NCI-H510A (cell line): ENCODE measurements at regions not wholly inside any gene's neighbourhood (a gene's known extent, or its start where the extent isn't known, plus 50 kb on each side); places are given as distances from the start of the nearest gene placed in this dataset.
"Not testable (repeated sequence)": the region's sequence is repeated elsewhere in the genome, so short reads cannot be mapped to it uniquely, and the experiment has no call there.

Source experiments
- DNase-seq: peaks from one replicate; lab custom pipeline; 2025; lab: John Stamatoyannopoulos, UW

DNA sequence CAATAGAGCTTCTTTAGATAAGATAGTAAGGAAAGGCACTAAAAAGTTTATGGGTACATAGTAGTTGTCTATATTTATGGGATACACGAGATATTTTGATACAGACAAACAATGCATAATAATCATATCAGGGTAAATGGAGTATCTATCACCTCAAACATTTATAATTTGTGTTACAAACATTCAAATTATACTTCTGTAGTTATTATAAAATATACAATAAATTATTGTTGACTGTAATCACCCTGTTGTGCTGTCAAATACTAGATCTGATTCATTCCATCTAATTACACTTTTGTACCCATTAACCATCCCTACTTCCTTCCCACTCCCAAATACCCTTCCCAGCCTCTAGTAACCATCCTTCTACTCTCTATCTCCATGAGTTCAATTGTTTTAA, 179.7 kb downstream of the FOXG1 start:
- DNase-seq: no peak

GRCh38 chr14:28949503-28949902, 182.9 kb downstream of the FOXG1 start:
- no peak for DNase-seq

- DNase-seq: no peak
These were observed 185.6 kb downstream of the FOXG1 start for GRCh38 chr14:28952161-28952560.

DNA sequence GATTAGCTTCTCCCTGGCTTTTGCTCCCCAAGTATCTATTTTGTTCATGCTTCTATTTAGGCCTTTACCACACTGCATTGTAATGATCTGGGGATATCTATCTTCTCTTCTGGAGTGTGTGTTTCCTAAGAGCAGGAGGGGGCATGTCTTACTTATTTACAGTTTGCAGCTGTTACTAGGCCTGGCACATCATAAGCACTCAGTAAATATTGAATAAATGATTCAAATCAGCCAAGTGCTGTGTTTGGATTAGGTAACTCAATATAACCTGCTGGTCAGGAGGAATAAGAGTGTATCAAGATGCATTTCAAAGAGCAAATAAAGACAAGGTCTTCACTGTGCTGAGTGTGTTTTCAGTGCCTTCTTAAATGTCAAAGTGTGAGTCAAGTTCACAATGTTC, 186.1 kb downstream of the FOXG1 start:
- peak; percentile 39 for DNase-seq

DNA sequence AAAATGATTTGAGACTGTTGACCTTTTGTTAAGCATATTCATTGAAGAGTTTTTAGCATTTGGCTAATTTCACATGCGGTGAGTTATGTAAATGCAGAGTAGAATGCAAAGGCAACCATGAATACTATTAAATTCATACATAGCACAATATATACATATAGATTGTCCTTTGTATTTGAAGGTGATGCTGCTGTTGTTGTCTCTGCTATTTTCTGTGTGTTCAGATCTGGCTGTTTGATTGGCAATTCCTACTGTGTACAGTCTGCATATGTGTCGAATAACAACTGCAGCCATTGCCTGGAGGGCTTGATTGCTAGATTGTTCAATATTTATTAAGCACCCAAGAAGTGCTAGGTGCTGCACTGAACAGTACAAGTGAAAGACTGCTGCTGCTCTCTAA, 187.4 kb downstream of the FOXG1 start:
- DNase-seq: no peak

GRCh38 chr14:28966416-28967233, 200.0 kb downstream of the FOXG1 start:
- no peak for DNase-seq

GRCh38 chr14:28975084-28975483, 208.5 kb downstream of the FOXG1 start:
- no peak for DNase-seq

DNA sequence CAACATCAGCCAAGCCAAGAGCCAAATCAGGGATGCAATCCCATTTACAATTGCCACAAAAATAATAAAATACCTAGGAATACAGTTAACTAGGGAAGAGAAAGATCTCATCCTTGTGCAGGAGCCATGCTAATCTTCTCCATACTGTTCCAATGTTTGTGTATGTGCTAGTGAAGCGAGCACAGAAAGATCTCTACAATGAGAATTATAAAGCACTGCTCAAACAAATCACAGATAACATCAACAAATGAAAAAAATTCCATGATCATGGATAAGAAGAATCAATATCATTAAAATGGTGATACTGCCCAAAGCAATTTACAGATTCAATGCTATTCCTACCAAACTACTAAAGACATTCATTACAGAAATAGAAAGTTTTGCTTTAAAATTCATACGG, 215.6 kb downstream of the FOXG1 start:
- no peak for DNase-seq

DNA sequence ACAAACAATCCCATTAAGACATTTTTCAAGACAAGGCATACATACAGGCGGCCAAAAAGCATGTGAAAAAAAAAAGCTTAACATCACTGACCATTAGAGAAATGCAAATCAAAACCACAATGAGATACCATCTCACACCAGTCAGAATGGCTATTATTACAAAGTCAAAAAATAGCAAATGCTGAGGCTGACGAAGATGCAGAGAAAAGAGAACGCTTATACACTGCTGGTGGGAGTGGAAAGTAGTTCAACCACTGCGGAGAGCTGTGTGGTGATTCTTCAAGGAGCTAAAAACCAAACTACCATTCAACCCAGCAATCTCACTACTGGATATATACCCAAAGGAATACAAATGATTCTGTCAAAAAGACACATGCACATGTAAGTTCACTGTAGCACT, 216.7 kb downstream of the FOXG1 start:
- no peak for DNase-seq

DNA sequence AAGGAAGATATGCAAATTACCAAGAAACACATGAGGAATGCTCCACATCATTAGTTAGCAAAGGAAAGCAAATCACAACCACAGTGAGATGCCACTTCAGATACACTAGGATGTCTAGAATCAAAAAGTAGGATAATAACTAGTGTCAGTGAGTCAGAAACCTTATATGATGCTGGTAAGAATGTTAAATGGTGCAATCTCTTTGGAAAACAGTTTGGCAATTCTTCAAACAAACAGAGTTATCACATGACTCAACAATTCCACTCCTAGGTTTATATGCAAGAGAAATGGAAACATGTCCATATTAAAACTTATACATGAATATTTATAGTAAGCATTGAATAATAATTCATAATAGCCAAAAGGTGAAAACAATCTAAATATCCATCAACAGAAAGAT, 220.9 kb downstream of the FOXG1 start:
- DNase-seq: no peak

- DNase-seq: not testable (repeated sequence)
These were observed 230.6 kb downstream of the FOXG1 start for GRCh38 chr14:28997196-28997595.

GRCh38 chr14:28999656-29000055, 233.1 kb downstream of the FOXG1 start:
- no peak for DNase-seq

- DNase-seq: no peak
These were observed 239.1 kb downstream of the FOXG1 start for GRCh38 chr14:29005647-29006046.

DNA sequence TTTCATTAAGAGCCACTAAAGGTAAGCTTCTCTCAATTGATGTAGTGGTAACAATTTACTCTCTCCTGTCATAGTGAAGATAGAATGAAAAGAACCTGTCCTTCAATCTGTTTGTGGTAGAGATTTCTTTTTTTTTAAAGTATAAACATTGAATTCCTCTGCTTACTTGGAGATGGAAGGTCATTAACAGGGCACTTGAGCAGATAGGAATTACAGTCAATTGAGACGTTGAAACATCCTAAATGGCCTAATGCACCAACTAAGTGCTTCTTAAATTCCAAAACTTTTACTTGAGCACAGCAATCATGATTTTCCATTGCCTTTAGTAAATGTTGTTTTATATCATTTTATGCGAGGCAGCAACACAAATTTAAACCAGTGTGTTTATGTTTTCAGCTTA, 241.4 kb downstream of the FOXG1 start:
- DNase-seq: no peak

- no peak for DNase-seq
These were observed 249.7 kb downstream of the FOXG1 start for GRCh38 chr14:29016050-29016900.

GRCh38 chr14:29023505-29023904, 256.9 kb downstream of the FOXG1 start:
- not testable (repeated sequence) for DNase-seq

- not testable (repeated sequence) for DNase-seq
These were observed 260.9 kb downstream of the FOXG1 start for GRCh38 chr14:29027441-29027840.

- not testable (repeated sequence) for DNase-seq
These were observed 261.5 kb downstream of the FOXG1 start for GRCh38 chr14:29027941-29028705.

GRCh38 chr14:29028973-29029582, 262.5 kb downstream of the FOXG1 start:
- no peak for DNase-seq

DNA sequence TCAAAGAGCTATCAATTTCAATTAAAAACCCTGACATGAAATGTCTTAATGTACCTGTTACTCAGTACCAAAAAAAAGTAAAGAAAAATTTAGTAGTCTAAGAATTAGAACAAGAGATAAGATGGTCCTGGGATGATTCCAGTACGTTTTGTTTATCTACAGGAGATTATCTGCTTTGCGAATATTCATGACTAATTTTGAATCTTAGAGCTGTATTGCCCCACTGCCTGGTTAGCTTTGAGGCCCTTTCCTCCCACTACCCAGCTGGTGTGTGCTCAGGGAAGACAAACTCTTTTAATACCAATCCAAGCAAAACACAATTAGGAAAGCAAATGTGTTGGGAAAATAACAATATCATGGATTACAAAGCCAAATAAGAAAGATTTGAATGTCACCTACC, 263.5 kb downstream of the FOXG1 start:
- DNase-seq: no peak

GRCh38 chr14:29030970-29031369, 264.4 kb downstream of the FOXG1 start:
- DNase-seq: no peak

GRCh38 chr14:29035134-29035533, 268.5 kb downstream of the FOXG1 start:
- no peak for DNase-seq
